ENCODE measurements at regions not wholly inside any gene's neighbourhood (a gene's known extent, or its start where the extent isn't known, plus 50 kb on each side); places are given as distances from the start of the nearest gene placed in this dataset.

- no peak for DNase-seq
Observed at GRCh38 chr4:110900213-110900769, 277.4 kb upstream of the PITX2 start.

GRCh38 chr4:110902500-110902899 lies 279.6 kb upstream of the PITX2 start:
- no peak for DNase-seq

- no peak for DNase-seq
Observed at GRCh38 chr4:110904435-110905065, 281.7 kb upstream of the PITX2 start.

GRCh38 chr4:110905367-110905766 lies 282.5 kb upstream of the PITX2 start:
- DNase-seq, result no peak

- DNase-seq, result no peak
Observed at GRCh38 chr4:110907801-110908313, 285.0 kb upstream of the PITX2 start.

- DNase-seq, result no peak
Observed at GRCh38 chr4:110914791-110915190, 291.9 kb upstream of the PITX2 start.

- DNase-seq, result no peak
Observed at GRCh38 chr4:110915301-110915700, 292.4 kb upstream of the PITX2 start.

GRCh38 chr4:110916505-110916904 lies 293.6 kb upstream of the PITX2 start:
- DNase-seq, result no peak

- DNase-seq, result no peak
Observed at GRCh38 chr4:110917835-110918234, 295.0 kb upstream of the PITX2 start.

GRCh38 chr4:110920990-110921389 lies 298.1 kb upstream of the PITX2 start:
- DNase-seq, result no peak

- no peak for DNase-seq
Observed at GRCh38 chr4:110924761-110925160, 301.9 kb upstream of the PITX2 start.

GRCh38 chr4:110926841-110927400 lies 304.0 kb upstream of the PITX2 start:
- DNase-seq, result no peak

GRCh38 chr4:110933341-110933740 lies 310.5 kb upstream of the PITX2 start:
- DNase-seq, result no peak

- no peak for DNase-seq
Observed at GRCh38 chr4:110944501-110944900, 321.6 kb upstream of the PITX2 start.

GRCh38 chr4:110945600-110945999 lies 322.7 kb upstream of the PITX2 start:
- no peak for DNase-seq

GRCh38 chr4:110949542-110949941 lies 326.7 kb upstream of the PITX2 start:
- no peak for DNase-seq

- DNase-seq, result no peak
Observed at GRCh38 chr4:110950731-110951130, 327.9 kb upstream of the PITX2 start.

- no peak for DNase-seq
Observed at GRCh38 chr4:110953191-110953590, 330.3 kb upstream of the PITX2 start.

- DNase-seq, result no peak
Observed at GRCh38 chr4:110953898-110954297, 331.0 kb upstream of the PITX2 start.

GRCh38 chr4:110955748-110956147 lies 332.9 kb upstream of the PITX2 start:
- no peak for DNase-seq

- DNase-seq, result no peak
Observed at GRCh38 chr4:110959041-110959643, 336.3 kb upstream of the PITX2 start.

GRCh38 chr4:110961066-110961465 lies 338.2 kb upstream of the PITX2 start:
- DNase-seq, result no peak

GRCh38 chr4:110962616-110963015 lies 339.7 kb upstream of the PITX2 start:
- DNase-seq, result no peak

GRCh38 chr4:110963662-110964280 lies 340.9 kb upstream of the PITX2 start:
- DNase-seq, result no peak
